Keratinocyte (primary cell): ENCODE measurements at regions not wholly inside any gene's neighbourhood (a gene's known extent, or its start where the extent isn't known, plus 50 kb on each side); places are given as distances from the start of the nearest gene placed in this dataset.

Experiments
- DNase-seq: peaks from one replicate; pipeline ENCODE4 v3.0.0-alpha.2; 2011; ENCODE audit warnings: low read depth, missing footprints, low spot score
- FAIRE-seq: peaks from 2 replicates; lab custom pipeline; 2011; peaks lifted over from hg19 to GRCh38; lab: Jason Lieb, UNC
- H2AFZ ChIP-seq: 2 replicates; pipeline ENCODE4 v1.6.0; 2012; ENCODE audit warnings: low read length, control low read depth, inconsistent platforms; ENCODE audit not compliant: control insufficient read depth
- H3K27ac ChIP-seq: 2 replicates; pipeline ENCODE4 v1.5.1; 2011; ENCODE audit warnings: low read length; ENCODE audit not compliant: control insufficient read depth, insufficient read depth
- H3K27me3 ChIP-seq: 3 replicates; pipeline ENCODE4 v1.6.0; 2011; ENCODE audit warnings: low read length; ENCODE audit not compliant: control insufficient read depth, insufficient read depth; ENCODE audit errors: extremely low read depth
- H3K36me3 ChIP-seq, 2 experiments: 2 replicates in 1 of 2; 3 replicates in 1 of 2; pipeline ENCODE4 v1.5.1; 2011; ENCODE audit warnings: low read length in 2 of 2, mild to moderate bottlenecking in 1 of 2; ENCODE audit not compliant: control insufficient read depth in 2 of 2, insufficient read depth in 2 of 2; ENCODE audit errors: extremely low read depth in 1 of 2
- H3K4me1 ChIP-seq: 3 replicates; pipeline ENCODE4 v1.5.1; 2011; ENCODE audit warnings: low read length; ENCODE audit not compliant: control insufficient read depth, insufficient read depth; ENCODE audit errors: extremely low read depth
- H3K4me2 ChIP-seq: 3 replicates; pipeline ENCODE4 v1.6.0; 2011; ENCODE audit warnings: low read depth, low read length; ENCODE audit not compliant: control insufficient read depth, insufficient read depth; ENCODE audit errors: extremely low read depth
- H3K4me3 ChIP-seq, 3 experiments: fragments of 200-600 bp in 1 of 3; sonication (generic) in 1 of 3; 2 replicates in 2 of 3; 3 replicates in 1 of 3; pipeline ENCODE4 v1.5.1; 2011 to 2016; ENCODE audit warnings: low read length in 3 of 3, mild to moderate bottlenecking in 3 of 3, control low read depth in 2 of 3, inconsistent platforms in 1 of 3, low read depth in 1 of 3, mixed read lengths in 1 of 3, mixed run types in 1 of 3, moderate library complexity in 1 of 3; ENCODE audit not compliant: control insufficient read depth in 2 of 3, insufficient read depth in 2 of 3; ENCODE audit errors: extremely low read depth in 1 of 3
- H3K79me2 ChIP-seq: 2 replicates; pipeline ENCODE4 v1.6.0; 2012; ENCODE audit warnings: low read length; ENCODE audit not compliant: control insufficient read depth, insufficient read depth
- H3K9ac ChIP-seq: 3 replicates; pipeline ENCODE4 v1.6.0; 2011; ENCODE audit warnings: low read length; ENCODE audit not compliant: control insufficient read depth, insufficient read depth; ENCODE audit errors: extremely low read depth
- H3K9me1 ChIP-seq: 3 replicates; pipeline ENCODE4 v1.6.0; 2011; ENCODE audit warnings: low read length; ENCODE audit not compliant: control insufficient read depth, insufficient read depth; ENCODE audit errors: extremely low read depth
- H3K9me3 ChIP-seq: 2 replicates; pipeline ENCODE4 v1.5.1; 2012; ENCODE audit warnings: low read depth, low read length; ENCODE audit not compliant: control insufficient read depth
- H4K20me1 ChIP-seq: 3 replicates; pipeline ENCODE4 v1.6.0; 2011; ENCODE audit warnings: low read length; ENCODE audit not compliant: control insufficient read depth, insufficient read depth; ENCODE audit errors: extremely low read depth
- CTCF ChIP-seq, 3 experiments: IDR thresholded peaks in 1 of 3; conservative IDR thresholded peaks in 1 of 3; optimal IDR thresholded peaks in 1 of 3; 2 replicates in 2 of 3; 3 replicates in 1 of 3; pipeline versions ENCODE3 to v1.5.1; 2011; ENCODE audit warnings: low read length in 3 of 3, mild to moderate bottlenecking in 3 of 3, moderate library complexity in 2 of 3, control low read depth in 1 of 3, inconsistent platforms in 1 of 3; ENCODE audit not compliant: insufficient read depth in 2 of 3; ENCODE audit errors: extremely low read depth in 1 of 3
- EZH2 ChIP-seq: IDR thresholded peaks from one replicate; pipeline ENCODE4 v1.6.1; 2012; ENCODE audit warnings: inconsistent platforms, mild to moderate bottlenecking, low read length, moderate library complexity
- dilution Hi-C: fragments of 300-500 bp; cut with MboI; formaldehyde crosslinking; loops from one replicate; pipeline ENCODE4 v1.7.0; 2020; ENCODE audit warnings: low sequenced_read_pairs; ENCODE audit not compliant: extremely low pct_ligation_motif_present

GRCh38 chr18:1392046-1392445 lies 487.4 kb downstream of the ADCYAP1 start:
- Histone ChIP-seq H3K27me3 (no peaks in the 10 kb centered on the region), H3K79me2 (no peaks in the 10 kb centered on the region), H2AFZ (no peak overlapping the region), H3K4me1 (no peaks in the 10 kb centered on the region), H3K9me1 (no peaks in the 10 kb centered on the region), H3K4me2 (no peak overlapping the region), H3K36me3 (no peaks in the 10 kb centered on the region), H3K27ac (no peak overlapping the region), H4K20me1 (no peaks in the 10 kb centered on the region), H3K4me3 (no peak overlapping the region), H3K9ac (no peak overlapping the region), H3K9me3 (peaks cover 4% of the 10 kb centered on the region)
- dilution Hi-C loops = no loop called here
- TF ChIP-seq EZH2 (no peak), CTCF (optimal IDR thresholded peaks at IDR 0.05 in 1 of 3, IDR thresholded peaks at IDR 0.05 in 1 of 3, conservative IDR thresholded peaks at IDR 0.05 in 1 of 3; ENCODE audit: extremely low read depth in 1 of 3, insufficient read depth in 2 of 3, low read length in 3 of 3) (no peak)
- FAIRE-seq = no peak
- no peak for DNase-seq

GRCh38 chr18:1392865-1393734 lies 488.4 kb downstream of the ADCYAP1 start:
- H3K4me1 ChIP-seq = no peaks in the 10 kb centered on the region
- no peaks in the 10 kb centered on the region for H4K20me1 ChIP-seq
- no peaks in the 10 kb centered on the region for H3K79me2 ChIP-seq
- H3K36me3 ChIP-seq = no peaks in the 10 kb centered on the region
- H3K9me3 ChIP-seq = peaks cover 4% of the 10 kb centered on the region
- H3K4me2 ChIP-seq = no peak overlapping the region
- DNase-seq (no peak), FAIRE-seq (no peak)
- no peak overlapping the region for H3K27ac ChIP-seq
- no peaks in the 10 kb centered on the region for H3K9me1 ChIP-seq
- H3K4me3 ChIP-seq = no peak overlapping the region
- H3K9ac ChIP-seq = no peak overlapping the region
- no peaks in the 10 kb centered on the region for H3K27me3 ChIP-seq
- TF ChIP-seq EZH2 = no peak
- TF ChIP-seq CTCF (optimal IDR thresholded peaks at IDR 0.05 in 1 of 3, IDR thresholded peaks at IDR 0.05 in 1 of 3, conservative IDR thresholded peaks at IDR 0.05 in 1 of 3; ENCODE audit: extremely low read depth in 1 of 3, insufficient read depth in 2 of 3, low read length in 3 of 3) = no peak
- no peak overlapping the region for H2AFZ ChIP-seq
- dilution Hi-C loops = no loop called here
